NCI-H1417 treated with DMSO at 0.1 percent for 48 hours (cell line): ENCODE measurements at regions not wholly inside any gene's neighbourhood (a gene's known extent, or its start where the extent isn't known, plus 50 kb on each side); places are given as distances from the start of the nearest gene placed in this dataset.
"Not testable (repeated sequence)": the region's sequence is repeated elsewhere in the genome, so short reads cannot be mapped to it uniquely, and the experiment has no call there.

Experiments used
- DNase-seq: peaks from one replicate; lab custom pipeline; 2025; lab: John Stamatoyannopoulos, UW

DNA sequence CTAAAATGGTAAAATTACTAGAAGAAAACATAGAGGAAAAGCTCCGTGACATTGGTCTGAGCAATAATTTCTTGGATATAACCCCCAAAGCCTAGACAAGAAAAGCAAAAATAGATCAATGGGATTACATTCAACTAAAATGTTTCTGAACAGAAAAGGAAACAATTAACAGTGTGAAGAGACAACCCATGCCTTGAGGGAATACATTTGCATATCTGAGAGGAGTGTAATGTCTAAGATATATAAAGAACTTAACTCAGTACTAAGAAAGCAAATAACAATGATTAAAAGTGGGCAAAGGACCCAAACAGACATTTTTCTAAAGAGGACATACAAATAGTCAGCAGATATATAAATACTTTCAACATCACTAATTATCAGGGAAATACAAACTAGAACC, 206.2 kb downstream of the VAPA start:
- no peak for DNase-seq

DNA sequence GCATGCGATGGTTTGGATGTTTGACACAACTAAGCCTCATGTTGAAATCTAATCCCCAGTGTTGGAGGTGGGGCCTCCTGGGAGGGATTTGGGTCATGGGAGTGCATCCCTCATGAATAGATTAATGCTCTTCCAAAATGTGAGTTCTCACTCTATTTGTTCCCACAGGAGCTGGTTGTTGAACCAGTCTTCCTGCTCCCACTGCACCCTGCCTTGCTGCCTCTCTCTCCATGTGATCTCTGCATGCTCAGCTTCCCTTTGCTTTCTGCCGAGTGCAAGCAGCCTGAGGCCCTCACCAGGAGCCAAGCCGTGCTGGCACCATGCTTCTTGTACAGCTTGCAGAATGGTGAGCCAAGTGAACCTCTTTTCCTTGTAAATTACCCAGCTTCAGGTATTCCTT, 206.8 kb downstream of the VAPA start:
- no peak for DNase-seq

DNA sequence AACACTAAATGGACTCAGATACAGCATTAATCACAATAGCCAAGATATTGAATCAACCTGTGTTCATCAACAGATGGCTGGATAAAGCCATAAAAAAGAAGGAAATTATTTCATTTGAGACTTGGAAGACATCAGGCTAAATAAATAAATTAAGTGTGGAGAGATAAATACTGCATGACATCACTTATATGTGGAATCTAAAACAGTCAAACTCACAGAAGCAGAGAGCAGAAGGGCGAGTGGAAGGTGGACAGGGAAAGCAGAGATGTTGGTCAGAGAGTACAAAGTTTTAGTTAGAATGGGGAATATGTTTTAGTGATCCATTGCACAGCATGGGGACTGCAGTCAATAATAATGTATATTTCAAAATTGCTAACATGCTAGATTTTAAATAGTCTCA, 207.2 kb downstream of the VAPA start:
- DNase-seq: no peak

DNA sequence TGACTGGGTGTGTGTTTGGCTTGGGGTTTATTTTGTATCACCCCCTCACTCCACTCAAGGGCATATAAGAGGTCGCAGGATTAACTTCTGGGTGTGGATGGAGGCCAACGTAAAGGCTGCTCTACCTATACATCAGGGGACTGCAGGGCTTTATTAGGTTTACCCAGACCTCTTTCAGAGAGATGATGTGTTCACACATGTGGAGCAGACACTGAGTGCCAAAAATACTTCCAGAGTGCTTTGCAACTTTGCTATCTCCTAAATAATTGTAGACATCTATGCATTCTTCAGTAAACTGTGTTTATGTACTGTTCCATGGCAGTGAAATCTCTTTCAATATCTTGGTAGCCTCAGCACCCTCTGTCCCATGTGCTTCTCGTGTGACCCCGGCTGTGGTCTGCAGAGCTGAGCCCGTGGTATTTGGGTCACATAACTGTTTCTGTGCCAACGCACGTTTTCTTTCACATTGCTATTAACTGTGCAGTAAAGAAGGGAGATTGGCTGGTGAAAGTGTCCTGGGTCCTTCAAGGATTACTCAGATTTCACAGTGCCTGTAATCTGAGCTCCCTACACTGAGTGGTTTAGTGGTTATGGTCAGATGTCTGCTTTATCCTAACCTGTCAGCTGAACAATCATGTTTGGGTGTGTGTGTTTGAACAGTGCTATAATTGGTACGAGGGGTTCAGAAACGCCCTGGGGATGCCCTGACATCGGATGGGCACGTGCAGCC, 208.1 kb downstream of the VAPA start:
- peak; percentile 75 for DNase-seq

DNA sequence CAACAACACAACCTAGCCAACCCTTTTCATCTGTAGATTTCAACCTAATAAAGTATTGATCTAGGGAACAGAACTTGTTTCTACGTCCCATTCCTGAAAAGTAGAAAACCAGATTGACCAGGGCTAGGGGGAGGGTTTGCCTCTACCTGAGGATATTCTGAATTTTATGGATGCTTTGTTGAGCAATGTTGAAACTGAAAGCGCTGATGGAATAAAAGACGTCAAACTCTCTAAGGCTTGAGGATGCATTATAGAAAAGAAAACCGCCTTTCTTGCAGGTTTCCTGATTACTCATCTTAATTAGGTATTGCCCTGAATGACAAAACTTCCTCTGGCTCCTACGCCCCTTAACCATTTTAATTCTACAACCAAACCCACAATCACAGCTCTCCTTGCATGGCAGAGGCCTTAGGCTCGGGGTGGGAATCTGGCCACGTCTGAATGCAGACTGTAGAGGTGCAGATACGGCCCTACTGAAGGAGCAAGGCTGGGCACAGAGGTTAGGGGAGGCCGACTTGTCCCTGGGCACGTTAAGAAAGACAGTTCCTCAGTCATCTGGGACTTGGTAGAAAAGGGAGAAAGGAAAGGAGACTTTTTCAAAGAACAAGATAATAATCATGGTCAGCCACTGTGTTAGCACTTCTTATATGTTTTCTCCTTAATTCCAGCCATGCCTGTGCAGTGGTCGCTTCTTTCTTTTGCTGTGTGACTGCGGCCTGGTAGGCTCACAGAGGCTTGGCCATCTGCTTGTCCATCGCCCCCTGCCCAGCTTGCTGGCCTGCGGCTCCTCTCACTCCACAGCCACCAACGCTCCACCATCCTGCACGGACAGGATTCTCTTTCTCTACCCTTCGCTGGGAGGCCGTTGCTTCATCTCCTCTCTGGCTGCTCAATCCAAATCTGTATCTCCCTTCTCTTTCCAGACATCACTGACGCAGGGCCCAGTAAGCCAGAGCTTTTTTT, 209.5 kb downstream of the VAPA start:
- DNase-seq: no peak

DNA sequence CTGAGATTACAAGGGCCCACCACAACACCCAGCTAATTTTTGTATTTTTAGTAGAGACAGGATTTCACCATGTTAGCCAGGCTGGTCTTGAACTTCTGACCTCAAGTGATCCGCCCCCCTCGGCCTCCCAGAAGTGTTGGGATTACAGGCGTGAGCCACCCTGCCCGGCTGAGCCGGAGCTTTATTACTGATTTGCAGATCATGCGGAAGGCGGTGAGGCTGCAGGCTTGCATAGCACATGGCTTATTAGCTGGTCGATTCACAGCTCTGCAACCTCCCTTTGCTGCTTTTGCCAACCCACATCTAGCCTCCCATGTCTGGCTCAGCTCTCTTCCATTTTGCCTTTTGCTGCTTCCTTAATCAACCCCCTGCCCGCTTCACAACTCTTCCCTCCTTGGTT, 210.3 kb downstream of the VAPA start:
- DNase-seq: no peak

DNA sequence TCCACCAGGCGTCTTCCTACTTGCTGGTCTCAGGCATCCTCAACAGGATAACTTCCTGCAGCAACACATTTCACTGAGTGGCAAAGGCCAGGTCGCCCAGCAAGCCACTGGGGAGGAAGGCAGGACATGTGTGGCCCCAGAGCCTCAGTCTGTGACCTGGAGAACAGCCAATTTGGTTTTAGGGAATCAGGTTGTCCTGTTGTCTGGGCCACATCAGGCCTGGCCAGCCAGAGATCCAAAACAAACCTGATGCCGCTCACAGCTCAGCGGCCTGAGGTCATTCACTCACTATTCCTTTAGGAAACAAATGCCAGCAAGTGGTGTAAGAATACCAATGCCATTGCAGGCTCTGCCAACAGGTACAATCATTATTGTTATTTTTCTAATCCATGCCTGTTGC, 210.7 kb downstream of the VAPA start:
- DNase-seq: no peak

DNA sequence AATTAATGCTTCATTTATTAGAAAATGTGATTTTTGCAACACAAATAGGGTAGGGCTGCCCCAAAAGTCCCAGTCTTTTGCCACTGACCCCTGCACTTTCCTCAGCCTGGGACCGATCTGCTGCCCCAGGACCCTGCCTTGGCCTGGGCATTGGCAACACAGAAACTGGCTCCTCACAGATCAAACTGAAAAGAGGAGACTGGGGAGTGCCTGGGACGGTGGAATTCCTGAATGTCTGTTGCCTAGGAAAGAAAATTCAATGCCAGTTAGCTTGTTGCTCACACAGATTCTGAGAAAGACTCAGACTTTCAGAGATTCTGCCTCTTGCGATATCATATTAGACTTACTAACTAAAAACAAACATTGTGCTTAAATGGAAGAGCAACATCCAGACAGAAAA, 211.2 kb downstream of the VAPA start:
- DNase-seq: no peak

DNA sequence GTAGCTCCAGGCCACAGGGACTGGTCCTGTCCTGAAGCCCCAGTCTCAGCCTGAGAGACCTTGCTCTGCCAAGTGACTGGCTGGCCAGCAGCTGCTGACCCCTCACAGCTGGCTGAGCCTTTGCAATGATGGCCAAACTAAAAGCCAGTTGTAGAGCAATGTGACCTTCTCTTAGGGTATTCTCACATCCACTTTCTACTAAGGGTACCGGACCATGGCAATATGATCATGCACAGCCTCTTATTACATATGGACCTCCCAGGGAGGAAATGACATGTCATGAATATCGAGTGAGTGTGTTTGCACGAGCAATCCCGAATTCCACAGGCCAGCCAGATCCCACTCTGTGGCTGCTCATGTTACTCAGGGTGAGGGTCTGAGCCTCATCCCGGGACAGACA, 213.9 kb downstream of the VAPA start:
- no peak for DNase-seq

DNA sequence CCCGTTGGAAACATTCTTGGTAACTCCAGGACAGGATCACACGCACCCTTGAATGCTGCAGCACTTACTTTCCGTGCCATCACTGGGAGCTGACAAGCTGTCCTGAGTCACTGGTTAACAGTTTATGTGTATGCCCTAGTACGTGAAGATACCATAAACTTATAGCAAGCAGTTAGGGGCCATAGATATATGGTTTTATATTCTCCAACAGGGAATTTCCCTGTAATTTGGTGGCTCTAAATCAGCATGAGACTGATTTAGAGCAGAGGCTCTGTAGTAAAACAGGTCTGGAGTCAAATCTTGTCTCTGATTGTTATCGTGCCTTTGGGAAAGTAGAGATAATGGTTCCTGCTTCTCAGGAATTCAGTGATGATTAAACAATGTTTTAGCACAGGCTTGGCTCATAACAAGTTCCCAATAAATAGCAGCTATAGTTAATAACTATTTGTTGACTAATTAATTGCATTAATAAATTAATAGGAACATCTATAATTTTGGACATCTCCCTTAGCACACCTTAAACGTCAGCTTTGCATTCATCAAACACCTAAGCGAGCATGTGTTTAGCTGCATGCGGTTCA, 215.2 kb downstream of the VAPA start:
- DNase-seq: no peak

DNA sequence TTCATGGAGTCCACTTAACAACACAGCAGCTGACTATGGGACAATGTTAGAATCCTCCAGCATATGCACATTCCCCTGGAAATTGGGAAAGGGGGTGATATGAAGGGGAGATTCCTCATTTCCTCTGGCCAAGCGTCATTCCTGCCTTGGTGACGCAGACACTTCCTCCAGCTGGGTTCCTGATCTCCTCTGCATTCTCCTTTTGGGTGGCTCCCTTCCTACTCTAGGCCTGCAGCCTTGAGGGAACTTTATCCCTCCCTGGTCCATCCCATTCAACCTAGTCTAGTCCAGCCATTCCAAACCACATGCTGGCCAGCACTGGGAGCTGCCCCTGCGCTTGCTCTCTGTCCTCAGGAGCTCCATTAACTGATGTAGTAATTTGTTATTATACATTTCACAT, 216.8 kb downstream of the VAPA start:
- DNase-seq: no peak

DNA sequence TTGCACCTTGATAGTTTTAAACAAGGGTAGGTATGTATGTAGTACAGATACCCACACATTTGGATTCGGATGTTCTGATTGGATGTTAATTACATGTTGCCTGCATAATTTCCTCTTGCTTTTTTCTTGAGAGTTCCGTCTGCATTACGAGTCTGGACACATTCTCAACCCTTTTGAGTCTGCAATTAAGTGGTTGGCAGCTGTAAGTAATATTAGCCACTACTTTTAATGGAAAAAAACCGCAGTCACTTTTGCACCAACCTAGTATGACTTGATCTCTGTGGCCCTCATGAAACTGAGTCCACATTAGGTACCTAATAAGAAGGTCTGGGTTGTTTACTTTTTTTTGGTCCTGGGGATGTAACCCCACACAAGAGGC, 217.3 kb downstream of the VAPA start:
- no peak for DNase-seq

DNA sequence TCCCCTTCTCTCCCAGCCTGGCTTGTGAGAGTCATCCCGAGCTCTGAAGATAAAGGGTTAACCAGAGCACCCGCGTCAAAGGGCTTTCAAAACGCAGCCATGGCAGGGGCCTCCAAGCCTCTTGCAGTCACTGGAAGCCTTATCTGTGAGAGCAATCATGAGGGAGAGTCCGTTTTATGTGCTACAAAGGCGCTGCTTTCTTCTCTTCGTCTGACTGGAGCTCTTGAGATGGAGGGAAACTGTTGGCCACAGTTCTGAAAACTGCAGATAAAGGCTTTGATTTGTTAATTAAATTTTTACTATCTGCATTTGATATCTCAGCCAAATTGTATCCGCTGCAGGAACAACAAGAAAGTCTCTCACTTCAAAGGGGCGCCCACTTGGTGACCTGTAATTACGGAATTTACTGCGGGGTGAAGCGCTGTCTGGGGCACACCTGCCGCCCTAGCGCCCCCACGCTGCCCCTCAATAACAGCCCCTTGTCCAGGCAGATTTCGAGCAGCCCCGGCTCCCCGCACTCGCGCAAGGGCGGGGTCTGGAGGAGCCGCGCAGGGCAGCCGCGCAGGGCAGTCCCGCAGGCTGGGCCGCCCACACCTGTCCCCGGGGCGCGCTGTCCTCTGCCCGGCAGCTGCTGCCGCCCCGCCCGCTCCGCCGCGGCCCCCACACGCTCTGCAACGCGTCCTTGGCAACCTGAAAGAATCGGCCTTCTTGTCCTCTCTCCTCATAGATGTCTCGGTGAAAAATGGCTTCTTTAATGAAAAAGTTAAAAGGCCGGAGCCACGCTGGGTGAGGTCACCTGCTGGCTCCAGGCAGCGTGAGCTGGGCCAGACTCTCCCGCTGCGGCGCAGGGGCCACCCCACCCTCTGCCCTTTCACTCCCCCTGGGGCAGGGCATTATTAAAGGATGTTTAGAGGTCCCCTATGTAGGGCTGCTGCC, 217.9 kb downstream of the VAPA start:
- peak; percentile 16 for DNase-seq

DNA sequence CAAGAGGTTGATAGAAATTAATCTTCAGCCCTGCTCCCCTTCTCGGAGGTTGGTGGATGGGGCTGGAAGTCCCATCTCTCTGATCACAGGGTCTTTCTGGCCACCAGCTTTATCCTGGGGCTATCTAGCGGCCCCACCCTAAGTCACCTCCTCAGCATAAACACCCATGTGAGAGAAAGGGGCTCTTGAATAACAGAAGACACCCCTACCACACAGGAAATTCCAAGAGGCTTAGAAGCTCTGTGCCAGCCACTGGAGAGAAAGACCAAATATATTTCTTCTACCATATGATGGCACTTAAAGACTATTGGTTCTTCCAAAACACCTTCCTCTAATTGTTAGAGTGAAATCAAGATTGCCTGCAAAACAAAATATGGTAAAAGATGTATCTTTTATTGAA, 219.7 kb downstream of the VAPA start:
- DNase-seq: no peak

DNA sequence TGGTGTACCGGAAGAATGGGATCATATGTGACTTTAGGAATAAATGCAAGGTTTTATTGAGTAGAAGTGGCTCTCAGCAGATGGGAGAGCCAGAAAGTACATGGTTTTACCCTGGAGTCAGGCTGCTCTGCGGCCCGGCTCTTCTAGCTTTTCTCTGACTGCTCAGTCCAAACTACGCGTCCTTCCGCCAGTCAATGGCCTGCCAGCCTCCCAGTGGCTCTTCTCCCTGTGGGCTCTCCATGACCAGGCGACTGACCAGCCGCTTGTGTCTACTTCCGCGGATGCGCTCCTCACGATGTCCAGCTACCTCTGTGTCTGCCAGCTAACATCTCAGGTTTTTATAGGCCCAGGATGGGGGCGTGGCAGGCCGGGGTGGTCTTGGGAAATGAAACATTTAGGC, 220.4 kb downstream of the VAPA start:
- no peak for DNase-seq

DNA sequence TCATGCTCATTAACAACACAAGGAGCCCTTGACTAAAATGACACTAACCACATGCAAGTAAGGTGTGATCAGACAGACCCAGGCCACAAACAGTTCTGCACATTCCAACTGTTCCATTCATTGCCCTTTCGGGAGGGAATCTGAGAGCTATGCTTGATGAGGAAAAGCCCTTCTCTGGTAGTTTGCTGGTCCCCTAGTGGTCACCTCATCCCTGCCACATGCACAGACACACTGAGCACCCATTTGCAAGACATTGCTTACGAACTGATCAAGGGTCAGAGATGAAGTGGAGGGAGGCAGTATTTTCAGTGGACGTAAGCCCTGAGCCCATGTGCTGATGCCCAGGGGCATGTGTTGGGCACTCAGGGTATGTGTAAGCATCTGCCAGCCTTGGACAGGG, 220.9 kb downstream of the VAPA start:
- DNase-seq: not testable (repeated sequence)

DNA sequence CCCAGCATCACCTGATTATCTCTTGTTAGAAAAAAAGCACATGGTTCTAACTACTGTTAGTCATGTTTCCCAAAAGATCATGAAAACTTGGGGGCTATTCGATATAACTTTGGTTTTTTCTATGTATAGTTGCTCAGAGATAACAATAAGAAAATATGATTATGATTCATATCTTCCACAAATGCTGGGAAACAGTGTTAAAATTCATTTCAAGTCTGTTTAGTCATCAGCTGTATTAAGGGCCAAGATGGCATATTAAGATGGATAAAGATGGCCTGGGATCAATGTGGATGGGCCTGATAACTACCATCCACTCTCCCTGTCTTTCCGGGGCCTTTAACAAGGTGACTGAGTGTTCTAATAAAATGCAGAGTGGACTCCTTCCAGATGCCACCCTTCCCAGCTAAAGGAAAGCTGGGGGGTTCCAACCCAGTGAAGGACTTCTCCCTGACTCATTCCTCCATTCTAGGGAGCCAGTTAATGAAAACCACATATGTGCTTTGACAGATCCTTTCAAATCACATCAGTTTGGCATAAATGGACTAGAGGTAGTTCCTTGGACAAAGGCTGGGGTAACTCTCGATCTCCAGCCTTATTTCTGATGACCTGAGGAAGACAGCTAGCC, 221.6 kb downstream of the VAPA start:
- no peak for DNase-seq

DNA sequence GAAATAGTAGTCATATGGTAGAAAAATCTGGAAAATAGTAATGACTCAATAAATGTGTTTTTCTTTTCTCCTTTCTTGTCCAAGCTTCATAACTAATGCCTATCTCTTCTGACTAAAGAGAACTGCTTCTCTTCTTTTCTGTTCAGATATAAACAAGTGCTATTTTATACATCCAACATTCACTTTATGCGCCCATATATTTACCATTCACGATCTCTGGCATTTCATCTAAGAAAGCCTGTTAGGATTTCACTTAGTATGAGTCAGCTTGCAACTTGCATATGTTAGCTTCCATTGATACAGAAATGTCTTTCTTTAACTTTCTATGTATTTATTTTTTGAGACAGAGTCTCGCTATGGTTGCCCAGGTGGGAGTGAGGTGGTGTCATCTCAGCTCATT, 224.9 kb downstream of the VAPA start:
- DNase-seq: no peak

DNA sequence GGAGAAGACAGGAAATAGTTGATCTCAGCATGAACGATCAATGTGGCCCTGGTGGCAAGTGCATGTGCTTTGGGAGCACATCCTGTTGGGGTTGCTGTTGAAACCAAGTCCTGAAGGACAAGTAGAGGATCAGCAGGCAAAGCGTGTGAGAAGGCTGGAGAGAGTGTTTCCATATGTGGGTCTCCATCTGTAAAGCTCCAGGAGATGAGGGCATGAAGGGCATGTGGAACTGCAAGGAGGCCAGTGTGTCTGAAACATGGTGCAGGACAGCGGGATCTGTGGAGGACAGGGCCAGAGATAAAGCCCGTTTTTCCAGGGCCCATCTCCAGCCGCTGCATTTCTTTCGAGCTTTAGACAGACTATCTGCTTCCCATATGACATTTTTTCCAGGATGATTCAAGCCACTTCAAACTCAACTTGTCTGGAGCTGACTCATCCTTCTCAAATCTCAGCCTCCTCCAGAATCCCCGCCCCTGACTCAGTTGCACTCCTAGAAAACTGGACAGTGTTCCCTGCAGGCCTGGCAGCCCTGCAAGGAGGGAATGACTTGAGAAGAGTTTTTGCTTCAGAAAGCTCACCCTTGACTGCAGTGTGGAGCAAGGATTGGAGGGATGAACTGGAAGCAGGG, 226.1 kb downstream of the VAPA start:
- no peak for DNase-seq

DNA sequence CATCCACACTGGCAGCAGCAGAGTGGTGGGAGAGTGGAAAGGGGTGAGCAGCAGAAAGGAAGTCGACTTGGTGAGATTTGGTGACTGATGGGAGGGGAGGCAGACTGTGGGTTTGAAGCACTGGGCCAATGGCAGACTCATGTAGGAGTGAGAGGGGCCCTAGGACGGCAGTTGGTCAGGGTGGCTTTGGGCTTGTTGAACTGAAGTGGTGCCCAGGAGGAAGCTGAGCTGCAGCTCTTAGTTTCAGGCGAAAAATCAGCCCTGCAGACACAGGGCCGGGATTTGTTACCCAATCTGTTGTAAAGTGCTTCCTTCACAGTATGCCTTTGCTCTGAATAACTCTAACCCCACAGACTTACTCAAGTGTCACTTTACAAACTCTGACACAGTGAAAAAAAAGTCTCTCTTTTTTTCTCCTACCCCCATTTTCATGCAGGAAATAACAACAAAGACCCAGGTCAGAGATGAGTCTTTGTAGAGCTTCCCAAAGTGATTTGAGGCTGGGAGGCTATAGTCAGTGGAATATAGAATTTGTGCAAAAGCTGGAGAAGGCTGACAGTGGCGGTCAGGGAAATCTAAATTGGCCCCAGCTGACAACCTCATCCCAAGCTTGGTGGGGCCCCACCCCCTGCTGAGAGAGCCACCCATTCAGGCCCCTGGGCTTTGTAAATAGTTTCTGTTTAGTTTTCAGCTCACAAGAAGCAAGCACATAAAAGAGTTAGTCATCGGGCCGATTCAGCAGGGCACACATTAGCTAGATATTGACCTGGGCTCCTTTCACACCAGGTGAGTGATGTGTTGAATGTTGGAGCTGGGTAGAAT, 226.9 kb downstream of the VAPA start:
- no peak for DNase-seq
